Hematopoietic multipotent progenitor cell treated with erythropoietin and hydrocortisone succinate and interleukin-3 and kit ligand, for 6 days (in vitro differentiated cells): ENCODE measurements at regions not wholly inside any gene's neighbourhood (a gene's known extent, or its start where the extent isn't known, plus 50 kb on each side); places are given as distances from the start of the nearest gene placed in this dataset.
A peak's percentile ranks its signal among the peaks of the same experiment; 100 is the strongest.
"Not testable (repeated sequence)": the region's sequence is repeated elsewhere in the genome, so short reads cannot be mapped to it uniquely, and the experiment has no call there.

Experiments used
- DNase-seq: peaks from one replicate; pipeline ENCODE4 v3.0.0-alpha.2; 2015

DNA sequence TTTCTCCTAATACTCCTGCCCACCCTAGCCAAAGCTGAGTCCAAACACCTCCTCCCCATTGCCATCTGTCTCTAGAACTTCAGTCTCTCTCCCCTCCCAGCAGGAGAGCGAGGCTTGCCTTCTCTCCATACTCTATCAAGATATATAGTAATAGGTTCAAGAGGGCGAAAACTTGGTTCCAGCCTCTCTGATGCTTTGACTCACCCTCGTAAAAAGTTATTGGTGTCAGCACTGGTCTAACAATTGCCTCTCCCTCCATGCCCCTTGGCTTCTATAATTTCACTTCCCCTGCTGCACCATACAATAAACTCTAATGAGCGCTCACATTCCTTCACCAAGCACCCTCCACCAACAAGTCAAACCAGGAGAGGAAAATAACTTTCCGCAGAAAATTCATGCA lies 797.3 kb downstream of the BCL11A start:
- DNase-seq: no peak

DNA sequence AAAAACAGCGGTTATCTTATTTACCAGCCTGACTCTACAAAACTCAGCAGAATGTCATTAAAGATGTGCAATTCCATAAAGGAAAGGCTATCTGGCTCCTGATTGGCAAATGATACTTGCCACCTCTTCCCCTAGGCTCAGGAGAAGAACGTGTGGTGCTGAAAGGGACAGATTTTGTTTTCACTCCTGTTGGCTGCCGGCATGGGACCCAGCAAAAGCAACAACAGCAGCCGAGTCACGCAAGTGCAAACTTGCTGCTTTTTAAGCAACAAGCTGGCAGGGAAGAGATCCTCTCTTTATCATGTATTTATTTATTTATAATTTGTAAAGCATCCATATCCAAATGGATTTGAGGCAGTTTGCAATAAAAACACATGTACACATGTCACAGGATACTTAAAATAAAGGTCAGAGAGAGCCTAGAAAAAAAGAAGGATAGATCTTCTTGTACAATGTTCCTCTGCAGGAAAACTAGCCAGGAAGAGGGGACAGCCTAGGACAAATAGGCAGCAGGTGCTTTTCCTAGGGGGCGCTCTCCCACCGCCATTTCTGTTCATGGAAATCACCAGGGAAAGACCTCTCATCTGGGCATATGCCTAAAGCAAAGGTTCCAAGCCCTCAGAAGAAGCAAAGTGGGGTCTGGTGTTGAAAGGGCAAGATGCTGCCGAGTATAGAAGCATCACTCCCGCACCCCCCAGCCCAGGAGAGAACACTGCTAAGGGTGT lies 799.3 kb downstream of the BCL11A start:
- DNase-seq: no peak

DNA sequence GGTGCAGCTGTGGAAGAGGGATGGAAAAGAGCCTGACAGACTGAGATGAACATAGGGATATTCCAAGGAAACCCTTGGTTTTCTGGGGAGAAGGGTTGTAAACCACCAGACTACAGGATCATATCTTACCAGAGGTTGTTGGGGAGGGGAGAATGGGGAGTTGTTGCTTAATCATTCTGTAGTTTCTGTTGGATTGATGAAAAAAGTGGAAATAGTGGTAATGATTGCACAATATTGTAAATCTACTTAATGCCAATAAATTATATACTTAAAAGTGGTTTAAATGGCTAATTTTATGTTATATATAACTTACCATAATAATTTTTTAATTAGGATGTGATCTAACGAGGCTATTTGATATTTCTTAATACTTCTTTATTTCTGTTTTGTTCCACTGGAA lies 800.9 kb downstream of the BCL11A start:
- peak; percentile 21 for DNase-seq

DNA sequence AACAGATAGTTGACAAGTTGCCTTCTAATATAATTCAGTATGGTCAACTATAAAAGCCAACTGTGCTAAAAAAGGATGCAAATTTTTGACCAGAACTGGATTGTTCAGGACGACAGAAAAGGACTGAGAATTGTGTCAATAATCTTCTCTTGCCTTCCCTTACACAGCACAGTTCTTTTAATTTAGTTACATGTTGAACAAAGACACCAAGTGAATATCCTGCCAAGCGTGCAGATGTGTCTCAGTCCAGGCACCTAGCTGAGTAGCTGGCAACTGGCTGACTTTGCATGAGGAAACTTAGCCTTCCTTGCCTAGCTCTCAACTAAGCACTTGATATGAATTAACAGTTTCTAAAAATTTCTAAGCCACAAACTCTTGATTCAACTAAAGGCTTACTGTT lies 801.4 kb downstream of the BCL11A start:
- no peak for DNase-seq

DNA sequence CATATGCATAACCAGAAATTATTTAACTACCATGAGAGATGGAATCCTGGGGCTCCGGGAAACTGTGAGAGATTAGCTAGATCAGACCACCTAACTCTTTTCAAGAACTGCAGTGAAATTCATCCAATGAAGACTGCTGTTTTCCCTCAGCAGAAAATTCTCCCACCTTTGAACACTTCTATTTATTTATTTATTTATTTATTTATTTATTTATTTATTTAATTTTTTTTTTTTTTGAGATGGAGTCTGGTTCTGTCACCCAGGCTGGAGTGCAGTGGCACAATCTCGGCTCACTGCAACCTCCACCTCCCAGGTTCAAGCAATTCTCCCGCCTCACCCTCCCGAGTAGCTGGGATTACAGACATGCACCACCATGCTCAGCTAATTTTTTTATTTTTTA lies 802.2 kb downstream of the BCL11A start:
- not testable (repeated sequence) for DNase-seq

DNA sequence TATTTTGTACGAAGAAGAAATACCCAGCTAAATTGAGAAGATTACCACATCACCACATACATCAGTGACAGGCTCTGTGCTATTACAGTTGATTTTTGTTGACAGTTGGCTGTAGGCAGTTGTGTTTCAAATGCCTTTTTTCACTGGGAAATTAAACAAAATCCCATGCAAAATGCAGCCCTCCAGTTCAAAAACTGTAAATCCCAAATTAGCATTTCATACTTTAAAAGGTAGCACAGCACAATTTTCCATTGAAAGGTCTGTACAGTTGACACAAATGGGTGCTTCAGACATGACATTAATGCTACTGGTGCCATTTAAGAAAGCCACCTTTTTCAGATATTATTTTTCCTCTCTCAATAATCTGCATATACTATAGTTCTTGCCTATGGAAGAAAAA lies 807.2 kb downstream of the BCL11A start:
- no peak for DNase-seq

DNA sequence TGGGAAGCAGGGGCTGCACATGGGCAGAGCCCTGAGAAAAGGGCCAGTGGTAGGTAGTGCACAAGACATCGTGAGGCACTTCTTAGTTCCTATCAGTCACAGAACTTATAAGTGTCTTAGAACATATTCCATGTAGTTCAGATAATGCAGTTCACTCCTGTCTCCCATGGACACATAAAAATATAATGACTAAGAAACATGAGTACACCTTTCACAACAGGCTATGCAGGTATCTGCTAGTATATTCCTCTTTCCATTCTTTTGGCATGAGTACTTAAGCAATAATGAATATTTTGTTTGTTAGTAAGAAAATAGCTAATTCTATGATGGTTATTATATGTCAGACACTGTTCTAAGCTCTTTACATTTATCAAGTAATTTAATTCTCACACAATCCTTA lies 808.4 kb downstream of the BCL11A start:
- DNase-seq: no peak

DNA sequence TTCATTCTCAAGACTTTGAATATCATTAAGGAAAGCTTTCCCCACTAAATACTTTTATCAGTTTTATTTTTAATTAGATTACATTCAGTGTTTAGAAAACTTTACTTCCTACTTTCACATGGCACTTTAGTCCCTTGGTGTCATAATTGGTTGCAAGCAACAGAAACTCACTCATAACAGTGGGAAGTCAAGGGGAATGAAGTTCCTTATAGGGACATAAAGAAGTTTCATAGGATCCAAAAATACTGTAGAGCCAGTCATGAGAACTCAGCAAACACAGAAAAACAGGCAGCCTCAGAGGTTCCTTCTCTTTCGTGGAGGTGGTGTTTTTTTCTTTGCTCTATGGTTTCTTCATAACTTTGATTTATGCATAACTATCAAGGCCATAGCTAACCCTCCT lies 809.0 kb downstream of the BCL11A start:
- DNase-seq: no peak

DNA sequence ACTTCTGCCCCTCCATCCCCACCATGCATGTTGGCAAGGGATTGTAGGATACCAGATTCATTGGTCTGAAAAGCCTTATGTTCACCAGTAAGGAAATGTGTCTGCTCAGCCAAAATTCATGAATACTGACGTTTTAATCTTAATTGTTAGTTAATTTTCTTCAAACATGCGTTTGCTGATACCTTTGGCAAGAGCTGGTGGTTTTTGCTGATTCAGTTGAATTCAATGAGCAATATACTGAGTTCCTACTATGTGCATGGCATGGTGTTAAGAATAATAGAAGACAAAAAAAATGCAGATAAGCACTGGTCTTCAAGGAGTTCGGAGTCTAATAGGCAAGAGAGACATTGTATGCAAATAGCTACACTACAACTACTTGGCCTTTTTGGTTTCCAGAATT lies 811.6 kb downstream of the BCL11A start:
- no peak for DNase-seq

DNA sequence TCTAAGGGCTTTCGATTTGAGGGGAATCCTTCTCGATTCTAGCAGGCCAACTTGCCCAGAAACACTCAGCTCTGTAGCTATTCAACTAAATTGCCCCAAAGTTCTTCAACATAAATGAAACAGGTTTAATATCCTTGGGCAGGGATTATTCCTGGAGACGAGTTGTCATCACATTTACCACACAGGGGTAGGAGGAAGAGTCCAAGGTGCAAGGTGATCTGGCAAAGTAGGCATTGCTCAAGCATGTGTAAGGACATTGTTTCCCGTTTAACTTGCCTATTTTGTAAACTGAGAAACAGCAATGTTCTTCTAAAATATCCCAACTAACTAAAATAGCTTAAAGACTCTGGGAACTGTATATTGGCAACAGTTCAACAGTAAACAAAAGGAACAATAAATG lies 814.3 kb downstream of the BCL11A start:
- DNase-seq: no peak

DNA sequence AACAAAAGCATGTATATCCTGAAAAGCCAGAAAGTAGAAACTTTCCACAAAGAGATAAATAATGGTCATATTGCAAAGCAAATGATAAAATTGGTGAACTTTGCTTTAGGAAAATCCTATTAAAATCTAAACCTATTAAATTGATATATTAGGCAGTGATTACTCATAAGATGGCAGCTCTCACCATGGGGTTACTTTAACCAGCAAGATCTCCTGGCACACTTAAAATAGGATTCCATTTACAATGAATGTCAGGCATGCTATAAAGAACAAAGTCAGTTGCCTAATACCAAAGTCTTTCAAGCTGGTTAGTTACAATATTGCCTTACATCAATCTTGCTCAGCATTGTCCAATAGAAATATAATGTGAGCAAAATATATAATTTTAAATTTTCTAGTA lies 816.2 kb downstream of the BCL11A start:
- no peak for DNase-seq

DNA sequence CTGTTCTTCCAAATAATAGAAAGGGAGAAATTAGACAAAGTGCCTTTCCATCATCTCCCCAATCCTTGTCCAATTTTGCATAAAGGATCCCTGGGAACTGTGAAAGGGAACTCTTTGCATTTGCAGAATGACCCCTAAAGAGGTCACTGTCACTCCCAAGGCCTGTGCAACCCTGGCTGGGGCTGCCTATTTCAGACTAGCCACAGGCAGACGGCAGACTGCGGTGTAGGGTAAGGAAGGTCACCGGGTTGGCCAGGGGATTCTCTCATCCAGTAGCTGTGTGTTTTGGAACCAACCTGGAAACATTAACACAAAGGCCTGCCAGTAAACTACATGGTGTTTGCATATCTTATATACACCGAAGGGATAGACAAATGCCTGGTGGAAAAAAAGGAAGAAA lies 818.7 kb downstream of the BCL11A start:
- DNase-seq: no peak

DNA sequence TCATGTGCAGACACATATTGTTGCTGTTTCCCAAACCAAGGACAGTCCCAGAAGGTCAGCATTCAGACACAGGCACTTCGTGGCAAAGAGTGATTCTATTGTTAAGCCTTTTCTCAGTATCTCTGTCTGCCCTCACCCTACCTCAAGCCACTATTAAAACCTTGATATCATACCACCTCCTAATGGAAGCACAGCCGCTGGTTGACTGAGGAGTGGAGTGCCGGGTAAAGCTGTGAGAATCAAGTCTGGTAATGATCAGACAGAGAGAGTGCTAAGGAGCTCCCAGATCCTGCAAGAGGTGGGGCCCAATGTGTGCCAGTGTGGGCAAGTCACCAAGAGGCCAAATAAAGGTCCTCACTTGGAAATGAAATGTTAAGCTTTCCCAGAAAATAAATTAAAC lies 819.5 kb downstream of the BCL11A start:
- no peak for DNase-seq

DNA sequence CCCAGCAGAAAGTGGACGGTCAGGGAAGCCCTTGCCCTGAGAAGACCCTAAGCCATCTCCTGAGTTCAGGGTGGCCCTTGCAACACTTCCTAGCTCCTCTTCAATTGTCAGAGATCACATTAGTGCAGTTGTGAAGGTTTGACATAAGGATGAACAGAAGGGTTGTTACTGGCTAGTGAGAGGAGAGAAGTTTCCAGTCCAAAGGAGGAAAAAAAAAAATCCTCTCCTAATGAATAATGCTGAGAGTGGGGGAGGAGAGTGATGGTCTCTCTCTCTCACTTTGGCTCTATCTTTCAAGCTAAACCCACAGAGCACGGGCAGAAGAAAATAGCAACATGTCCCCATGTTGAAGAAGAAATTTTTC lies 819.9 kb downstream of the BCL11A start:
- no peak for DNase-seq

DNA sequence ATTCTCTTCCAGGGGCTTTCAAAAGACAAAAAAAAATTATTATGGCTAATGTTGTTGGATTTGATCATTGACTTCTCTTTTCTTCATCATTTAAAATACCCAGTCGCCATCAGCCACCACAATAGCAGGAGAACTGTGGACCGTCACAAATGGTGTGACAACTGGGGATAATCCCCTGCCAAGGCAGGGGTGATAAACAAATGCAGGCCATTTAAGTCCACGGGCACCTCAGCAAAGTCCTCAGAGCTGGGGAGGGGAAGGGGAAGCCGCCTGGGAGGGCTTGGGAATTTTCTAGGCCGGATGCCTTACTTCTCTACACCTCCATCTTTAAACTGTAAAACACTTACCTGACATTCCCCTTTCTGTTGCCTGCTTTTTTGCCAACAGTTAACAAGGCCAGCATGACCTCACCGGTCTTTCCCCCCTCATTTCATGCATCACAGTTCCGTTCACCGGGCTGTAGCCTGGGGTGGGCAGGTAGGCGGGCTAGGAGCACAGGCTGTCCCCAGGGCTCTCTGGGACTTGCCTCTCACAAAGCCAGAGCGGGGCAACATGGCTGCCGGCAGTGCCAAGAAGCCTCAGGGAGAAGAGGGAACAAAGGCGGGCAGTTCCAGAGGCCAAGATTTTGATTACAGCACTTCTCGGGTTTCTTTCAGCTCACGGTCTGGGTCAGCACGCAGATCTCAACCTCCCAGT lies 820.4 kb downstream of the BCL11A start:
- no peak for DNase-seq

DNA sequence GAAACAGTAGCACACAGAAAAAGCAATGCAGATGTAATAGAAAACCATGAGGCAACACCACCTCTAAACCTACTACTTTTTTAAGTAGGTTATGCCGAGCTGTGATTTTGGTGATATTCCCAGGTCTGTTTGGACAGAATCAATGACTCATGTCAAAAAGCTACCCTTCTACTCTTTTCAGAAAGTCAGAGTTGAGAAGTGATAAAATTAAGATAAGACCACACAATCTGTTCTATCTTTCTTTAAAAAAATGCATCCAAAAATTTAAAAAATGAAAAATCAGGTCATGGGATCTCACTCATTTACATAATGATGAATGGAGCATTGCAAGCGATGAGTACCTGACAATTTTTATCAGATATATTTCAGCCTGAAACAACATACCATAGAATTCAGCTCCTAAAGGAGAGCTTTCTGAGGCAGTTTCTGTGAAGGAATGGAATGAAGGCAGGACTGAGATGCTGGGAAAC lies 826.3 kb downstream of the BCL11A start:
- no peak for DNase-seq

DNA sequence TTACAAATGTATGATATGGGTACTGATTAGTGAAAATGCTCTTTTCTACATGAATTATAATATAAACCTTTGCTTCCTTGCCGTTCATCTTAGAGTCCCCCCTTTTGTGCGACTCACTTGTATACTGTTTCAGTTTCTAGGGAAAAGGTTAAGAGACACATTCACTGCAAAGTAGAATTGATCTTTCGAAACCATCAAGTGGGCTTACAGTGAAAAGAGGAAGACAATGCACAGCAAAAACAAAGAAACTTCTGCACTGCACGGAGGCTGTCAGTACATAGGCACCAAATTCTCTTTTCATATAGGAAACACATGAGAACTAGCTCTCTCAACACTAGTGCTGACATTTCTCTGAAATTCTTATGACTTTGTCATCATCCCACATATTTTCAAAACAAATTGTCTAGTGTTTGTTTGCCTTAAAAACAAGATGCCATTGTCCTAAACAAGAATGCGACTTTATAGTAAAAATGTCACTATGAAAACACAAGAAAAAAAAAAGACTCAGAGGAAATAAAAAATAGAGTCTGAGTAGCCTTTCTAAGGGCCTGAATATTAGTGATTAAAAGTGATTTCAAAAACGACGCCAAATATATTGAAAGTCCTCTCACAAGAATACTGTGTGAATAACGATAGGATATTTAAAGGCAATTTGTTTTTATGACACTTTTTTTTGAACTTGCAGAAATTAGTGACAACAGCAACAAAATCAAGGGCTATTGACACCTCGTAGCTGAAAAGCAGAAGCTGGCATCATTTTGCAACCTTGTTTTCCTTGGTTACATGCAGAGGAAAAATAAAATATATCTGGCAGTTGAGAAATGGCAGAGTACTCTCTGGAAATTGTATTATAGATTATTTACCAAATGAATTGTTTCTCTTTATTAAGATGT lies 827.0 kb downstream of the BCL11A start:
- peak; percentile 33 for DNase-seq

DNA sequence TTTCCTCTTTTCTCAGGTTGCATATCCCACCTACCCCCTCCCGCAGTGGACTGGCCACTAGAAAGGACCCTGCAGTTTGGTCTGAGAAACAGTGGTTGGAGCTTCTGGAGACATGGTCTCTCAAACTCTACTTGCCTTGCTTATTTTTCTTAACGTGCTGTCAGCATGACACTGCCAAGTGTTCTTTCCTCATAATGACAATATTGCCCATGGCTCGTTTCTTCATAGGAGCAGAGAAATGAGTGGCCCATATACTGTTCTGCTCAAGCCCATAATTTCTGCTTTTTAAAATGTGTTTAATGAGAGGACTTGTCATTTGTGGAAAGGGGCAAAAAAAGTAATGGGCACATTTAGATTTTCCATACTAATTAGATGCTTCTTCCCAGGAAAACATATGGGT lies 828.7 kb downstream of the BCL11A start:
- DNase-seq: no peak

DNA sequence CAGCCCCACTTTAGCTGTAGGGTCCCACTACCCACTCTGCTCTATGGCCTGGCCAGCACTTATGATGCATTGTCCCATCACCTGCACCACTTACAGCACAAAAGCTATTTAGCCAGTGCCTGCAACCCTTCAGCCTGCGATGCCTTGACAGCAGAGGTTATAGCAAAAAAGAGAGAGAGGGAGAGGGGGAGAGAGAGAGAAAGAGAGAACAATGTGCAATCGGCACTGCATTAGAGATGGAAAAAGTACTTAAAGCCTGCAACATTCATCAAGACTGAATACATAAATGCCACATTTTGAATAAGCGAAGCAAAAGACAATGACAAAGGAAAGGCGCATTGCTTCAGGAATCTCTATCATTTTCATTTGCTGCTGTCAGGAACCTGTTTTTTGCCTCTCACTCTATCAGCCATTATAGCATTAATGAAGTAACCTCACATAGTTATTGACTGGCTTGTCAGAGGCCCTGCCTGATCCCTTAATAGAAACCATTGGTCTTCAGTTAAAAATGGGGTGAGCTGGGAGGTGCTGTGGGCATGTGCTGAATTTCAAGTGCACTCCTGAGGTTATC lies 833.1 kb downstream of the BCL11A start:
- DNase-seq: no peak

DNA sequence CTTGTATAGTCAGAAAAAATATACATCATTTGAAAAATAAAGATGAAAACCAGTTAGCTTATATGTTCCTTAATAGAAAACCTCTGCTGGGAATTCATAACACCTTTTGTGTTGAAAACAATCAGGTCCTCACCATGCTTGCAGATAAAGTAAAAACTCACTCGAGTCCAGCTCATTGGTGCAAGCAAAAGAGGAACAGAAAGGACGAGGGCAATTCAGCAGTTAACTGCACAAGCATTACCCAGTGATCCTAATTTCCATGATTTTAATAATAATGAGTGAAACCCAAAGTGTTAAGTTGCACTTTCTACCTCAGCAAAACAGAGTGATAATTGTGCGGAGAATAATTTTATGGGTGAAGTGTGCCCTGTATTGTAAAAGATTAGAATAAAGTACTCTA lies 839.9 kb downstream of the BCL11A start:
- no peak for DNase-seq

DNA sequence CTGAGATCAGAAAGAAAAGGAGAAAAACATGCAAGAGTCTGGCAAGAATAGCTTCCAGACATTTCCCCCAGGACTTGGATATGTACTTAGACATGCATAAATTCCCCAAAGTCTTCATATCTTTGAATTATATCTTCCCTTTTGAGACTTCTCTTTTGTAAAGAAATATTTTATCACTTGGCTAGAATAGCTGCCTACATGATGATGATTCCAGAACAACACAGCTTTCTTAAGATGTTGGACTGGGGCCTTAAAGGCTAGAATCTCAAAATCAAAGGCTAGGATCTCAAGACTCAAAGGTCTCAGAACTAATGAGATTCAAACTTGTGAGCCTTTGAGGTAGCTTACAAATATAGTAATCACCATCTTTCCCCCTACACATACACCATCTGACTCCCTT lies 842.3 kb downstream of the BCL11A start:
- DNase-seq: no peak

DNA sequence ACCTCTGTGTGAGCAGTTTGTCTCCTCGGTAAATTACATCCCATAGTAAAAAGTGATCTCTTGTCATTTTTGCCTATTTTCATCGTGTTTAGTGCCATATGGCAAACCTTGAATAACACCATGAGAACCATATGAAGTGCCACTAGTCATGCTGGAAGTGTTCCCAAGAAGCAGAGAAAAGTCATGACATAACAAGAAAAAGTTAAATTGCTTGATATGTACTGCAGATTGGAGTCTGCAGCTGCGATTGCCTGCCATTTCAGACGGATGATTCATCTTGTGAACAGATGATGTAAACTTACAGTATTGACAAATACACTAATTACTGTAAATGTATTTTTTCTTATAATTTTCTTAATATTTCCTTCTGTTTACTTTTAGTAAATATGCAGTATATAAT lies 846.7 kb downstream of the BCL11A start:
- DNase-seq: no peak

DNA sequence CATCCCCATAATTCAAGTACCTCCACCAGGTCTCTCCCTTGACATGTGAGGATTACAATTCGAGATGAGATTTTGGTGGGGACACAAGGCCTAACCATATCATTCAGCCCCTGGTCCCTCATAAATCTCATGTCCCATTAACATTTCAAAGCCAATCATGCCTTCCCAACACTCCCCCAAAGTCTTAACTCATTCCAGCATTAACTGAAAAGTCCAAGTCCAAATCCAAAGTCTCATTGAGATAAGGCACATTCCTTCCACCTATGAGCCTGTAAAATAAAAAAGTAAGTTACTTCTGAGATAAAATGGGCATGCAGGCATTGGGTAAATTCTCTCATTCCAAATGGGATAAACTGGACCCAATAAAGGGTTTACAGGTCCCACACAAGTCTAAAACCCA lies 849.7 kb downstream of the BCL11A start:
- no peak for DNase-seq

DNA sequence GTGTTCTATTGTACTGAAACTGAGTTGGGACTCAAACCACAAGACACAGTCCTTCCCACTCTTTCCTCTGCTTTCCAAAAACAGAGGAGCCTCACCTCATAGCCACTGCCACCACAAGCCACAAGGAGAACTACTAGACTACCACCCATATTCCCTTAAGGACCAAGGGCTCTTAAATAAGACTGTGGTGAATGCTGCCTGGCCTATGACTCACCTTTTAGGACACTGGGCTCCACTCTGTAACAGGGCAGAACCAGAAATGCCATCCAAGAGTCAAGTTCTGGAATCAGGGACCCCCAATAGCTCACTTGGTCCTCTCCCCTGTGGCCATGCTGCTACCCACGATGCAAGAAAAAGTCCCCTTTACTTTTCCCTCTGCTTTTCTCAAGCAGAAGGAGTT lies 851.4 kb downstream of the BCL11A start:
- no peak for DNase-seq
